Spleen (tissue), 7 donors: ENCODE measurements at regions not wholly inside any gene's neighbourhood (a gene's known extent, or its start where the extent isn't known, plus 50 kb on each side); places are given as distances from the start of the nearest gene placed in this dataset.

Source experiments
- CTCF ChIP-seq, 11 experiments: fragments of 200-600 bp in 7 of 11; fragments of 450-650 bp in 4 of 11; sonication (generic) in 4 of 11; IDR thresholded peaks in 8 of 11; conservative IDR thresholded peaks in 3 of 11; 1 replicate in 7 of 11; 2 replicates in 4 of 11; pipeline versions ENCODE4 v1.4.0 to v1.8.0; 2016 to 2021; ENCODE audit warnings: antibody characterized with exemption in 11 of 11, inconsistent platforms in 4 of 11, mild to moderate bottlenecking in 1 of 11
- POLR2A ChIP-seq, 3 donors: fragments of 450-650 bp; IDR thresholded peaks; one replicate each; pipeline ENCODE4 v1.5.1; 2017; ENCODE audit warnings: antibody characterized with exemption in 3 of 3, mild to moderate bottlenecking in 1 of 3
- POLR2AphosphoS5 ChIP-seq, 3 donors: sonication (generic); formaldehyde crosslinking; IDR thresholded peaks; one replicate each; pipeline ENCODE4 v1.5.1; 2017; ENCODE audit warnings: antibody characterized with exemption in 3 of 3
- donor health status: DM: no; HTN: no; CAD: no; lungs with moderate emphysema.
- donor health status: DM: no; HTN: no; CAD: no.
- donor health status: DM: no; HTN: no; CAD: no.

DNA sequence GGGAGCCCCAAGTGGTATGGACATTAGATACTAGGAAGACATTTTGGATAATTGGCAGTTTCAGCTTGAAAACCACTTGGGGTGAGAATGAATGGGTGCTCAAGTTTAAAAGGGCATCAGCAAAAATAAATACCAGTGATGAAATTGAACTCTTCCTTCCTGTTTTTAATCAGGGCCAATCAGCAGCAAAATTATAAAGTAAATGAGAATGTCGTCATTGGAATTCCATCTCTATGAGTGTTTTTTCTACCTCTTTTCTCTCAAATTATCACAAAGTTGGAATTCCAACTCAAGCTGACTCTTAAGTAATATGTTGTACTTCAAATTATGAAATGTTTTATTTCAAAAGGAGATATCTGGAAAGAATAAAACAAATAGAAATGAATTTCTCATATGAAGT lies 730.6 kb downstream of the METTL15 start:
- TF ChIP-seq CTCF (IDR thresholded peaks at IDR 0.05 in 8 of 11, conservative IDR thresholded peaks at IDR 0.05 in 3 of 11) (no peak), POLR2A (IDR thresholded peaks at IDR 0.05) (no peak), POLR2AphosphoS5 (IDR thresholded peaks at IDR 0.05) (no peak)
